IMR-90 (cell line): ENCODE measurements at regions not wholly inside any gene's neighbourhood (a gene's known extent, or its start where the extent isn't known, plus 50 kb on each side); places are given as distances from the start of the nearest gene placed in this dataset.

ENCODE experiments used
- TF ChIP-seq, protein P1 (sequence below): conservative IDR thresholded peaks from 2 replicates; pipeline ENCODE4 v1.5.1; 2012; ENCODE audit warnings: mild to moderate bottlenecking, low read depth, low read length, improper control_type of control experiment

DNA sequence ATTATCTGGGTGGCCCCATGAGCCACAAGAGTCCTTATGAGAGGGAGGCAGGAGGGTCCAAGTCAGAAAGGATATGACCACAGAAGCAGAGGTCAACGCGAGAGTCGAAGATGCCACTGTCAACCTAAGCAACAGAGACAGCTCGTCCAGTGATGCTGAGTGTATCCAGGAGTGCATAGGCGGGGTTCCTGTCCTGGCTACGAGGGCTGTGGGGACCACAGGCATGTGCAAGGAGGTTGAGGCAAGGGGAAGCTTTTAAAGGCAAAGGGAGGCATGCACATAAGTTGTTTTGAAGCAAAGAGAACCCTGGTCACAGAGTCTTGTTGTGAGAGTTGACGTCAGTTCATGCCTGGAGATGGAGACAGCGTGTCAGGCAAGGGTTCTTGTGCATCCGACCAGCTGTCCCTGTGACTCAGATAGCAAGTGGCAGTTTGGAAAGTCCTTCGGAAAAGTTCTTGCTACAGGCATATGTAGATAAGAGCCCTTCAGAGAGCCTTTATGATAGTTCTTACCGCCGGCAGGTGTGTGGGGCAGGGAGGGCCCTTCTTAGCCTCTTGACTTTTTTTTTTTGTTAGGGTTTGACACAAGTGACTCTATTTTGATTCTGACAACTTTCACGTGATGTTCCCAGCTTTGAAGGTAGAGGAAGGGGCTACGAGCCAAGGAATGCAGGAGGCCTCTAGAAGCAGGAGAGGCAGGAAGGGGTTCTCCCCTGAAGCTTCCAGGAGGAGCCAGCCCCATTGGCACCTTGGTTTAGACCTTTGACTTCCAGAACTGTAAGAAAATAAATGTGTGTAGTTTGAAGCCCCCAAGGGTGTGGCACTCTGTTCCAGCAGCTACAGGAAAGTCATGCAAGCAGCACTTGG is 66.0 kb upstream of the FCN1 start (continued):
- TF ChIP-seq, protein P1, sequence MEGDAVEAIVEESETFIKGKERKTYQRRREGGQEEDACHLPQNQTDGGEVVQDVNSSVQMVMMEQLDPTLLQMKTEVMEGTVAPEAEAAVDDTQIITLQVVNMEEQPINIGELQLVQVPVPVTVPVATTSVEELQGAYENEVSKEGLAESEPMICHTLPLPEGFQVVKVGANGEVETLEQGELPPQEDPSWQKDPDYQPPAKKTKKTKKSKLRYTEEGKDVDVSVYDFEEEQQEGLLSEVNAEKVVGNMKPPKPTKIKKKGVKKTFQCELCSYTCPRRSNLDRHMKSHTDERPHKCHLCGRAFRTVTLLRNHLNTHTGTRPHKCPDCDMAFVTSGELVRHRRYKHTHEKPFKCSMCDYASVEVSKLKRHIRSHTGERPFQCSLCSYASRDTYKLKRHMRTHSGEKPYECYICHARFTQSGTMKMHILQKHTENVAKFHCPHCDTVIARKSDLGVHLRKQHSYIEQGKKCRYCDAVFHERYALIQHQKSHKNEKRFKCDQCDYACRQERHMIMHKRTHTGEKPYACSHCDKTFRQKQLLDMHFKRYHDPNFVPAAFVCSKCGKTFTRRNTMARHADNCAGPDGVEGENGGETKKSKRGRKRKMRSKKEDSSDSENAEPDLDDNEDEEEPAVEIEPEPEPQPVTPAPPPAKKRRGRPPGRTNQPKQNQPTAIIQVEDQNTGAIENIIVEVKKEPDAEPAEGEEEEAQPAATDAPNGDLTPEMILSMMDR, result no peak
